HG02870 (cell line): ENCODE measurements at regions not wholly inside any gene's neighbourhood (a gene's known extent, or its start where the extent isn't known, plus 50 kb on each side); places are given as distances from the start of the nearest gene placed in this dataset.
"Not testable (repeated sequence)": the region's sequence is repeated elsewhere in the genome, so short reads cannot be mapped to it uniquely, and the experiment has no call there.

Experiments
- ATAC-seq: cut with Tn5 transposase; IDR thresholded peaks from one replicate; pipeline ENCODE4 v1.9.1; 2021; ENCODE audit warnings: mild to moderate bottlenecking, moderate library complexity; ENCODE audit not compliant: unreplicated experiment

DNA sequence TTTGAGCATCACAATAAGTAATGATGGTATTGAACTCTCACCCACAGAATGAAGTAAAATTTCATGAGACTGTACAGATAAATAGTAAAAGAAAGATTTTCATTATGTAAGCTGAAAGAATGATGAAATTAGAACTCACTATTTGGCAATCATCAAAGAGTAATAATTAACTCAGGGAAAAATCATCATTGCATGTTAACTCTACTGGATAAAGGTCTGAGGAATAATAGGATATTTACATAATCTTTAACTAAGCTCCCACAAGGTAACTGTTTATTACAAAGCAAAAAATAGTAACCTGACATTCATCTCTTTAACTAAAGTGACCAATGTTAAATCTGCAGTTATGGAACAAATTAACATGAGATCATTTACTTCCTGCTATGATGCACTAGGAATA lies 739.9 kb downstream of the FAM181B start:
- ATAC-seq = no peak

DNA sequence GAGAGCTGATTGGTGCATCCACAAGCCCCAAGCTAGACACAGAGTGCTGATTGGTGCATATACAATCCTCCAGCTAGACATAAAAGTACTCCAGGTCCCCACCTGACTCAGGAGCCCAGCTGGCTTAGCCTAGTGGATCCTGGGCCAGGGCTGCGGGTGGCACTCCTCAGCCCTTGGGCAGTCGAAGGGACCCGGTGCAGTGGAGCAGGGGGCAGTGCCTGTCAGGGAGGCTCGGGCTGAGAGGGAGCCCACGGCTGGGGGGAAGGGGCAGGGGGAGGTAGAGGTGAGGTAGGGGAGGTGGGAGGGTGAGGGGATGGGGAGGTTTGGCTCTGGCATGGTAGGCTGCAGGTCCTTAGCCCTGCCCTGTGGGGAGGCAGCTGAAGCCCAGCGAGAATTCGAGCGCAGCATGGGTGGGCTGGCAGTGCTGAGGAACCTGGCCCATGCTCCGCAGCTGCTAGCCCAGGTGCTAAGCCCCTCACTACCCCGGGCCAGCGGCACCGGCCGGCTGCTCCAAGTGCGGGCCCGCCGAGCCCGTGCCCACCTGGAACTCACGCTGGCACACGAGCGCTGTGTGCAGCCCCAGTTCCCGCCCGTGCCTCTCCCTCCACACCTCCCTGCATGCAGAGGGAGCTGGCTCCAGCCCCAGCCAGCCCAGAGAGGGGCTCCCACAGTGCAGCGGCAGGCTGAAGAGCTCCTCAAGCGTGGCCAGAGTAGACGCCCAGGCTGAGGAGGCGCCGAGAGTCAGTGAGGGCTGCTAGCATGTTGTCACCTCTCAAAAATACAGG lies 742.8 kb downstream of the FAM181B start:
- ATAC-seq = no peak

DNA sequence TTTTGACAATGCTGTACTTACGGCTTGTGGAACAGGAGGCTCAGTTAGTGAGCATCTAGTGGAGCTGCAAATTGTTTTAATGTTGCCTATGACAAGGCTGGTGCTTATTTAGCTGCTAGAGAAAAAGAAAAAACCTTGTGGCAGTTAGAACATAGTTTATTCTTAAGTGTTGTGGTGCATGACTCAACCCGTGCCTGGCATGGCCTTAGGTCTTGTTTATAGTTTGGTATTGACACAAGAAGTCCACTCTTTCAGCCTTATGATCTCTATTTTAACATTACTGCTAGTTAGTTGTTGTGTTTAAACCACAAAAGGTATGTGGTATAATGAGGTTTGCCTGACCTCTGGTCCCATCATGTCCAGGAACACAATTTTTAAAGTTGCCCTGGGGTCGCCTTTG lies 744.6 kb downstream of the FAM181B start:
- no peak for ATAC-seq

DNA sequence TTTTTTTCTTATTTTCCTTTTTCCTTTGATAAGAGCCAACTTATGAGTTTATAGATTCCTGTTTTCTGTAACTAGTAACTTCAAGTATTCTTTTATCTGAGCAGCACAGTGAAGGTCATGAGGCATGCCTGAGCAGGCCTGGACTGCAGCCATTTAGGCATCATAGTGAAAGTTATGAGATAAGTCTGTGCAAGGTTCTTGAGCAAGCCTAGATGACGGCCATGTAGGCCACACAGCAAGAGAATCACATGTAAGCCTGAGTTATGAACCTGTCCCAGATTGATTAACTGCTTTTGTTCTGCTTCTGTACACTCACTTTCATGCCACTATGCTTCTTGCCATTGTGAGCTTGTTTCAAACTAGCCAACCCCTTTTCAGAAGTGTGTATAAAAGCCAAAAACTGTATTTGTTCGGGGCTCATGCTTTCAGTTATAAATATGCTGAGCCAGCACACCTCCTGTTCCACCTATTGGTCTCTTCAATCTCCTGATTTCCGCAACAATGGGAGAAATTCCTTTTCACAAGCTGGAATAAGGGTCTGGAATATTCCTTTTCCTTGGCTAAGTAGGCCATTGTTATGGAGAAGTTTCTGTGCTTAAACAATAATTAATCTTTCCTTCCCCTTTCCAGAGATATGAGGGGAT lies 745.7 kb downstream of the FAM181B start:
- ATAC-seq = peak; percentile 93

DNA sequence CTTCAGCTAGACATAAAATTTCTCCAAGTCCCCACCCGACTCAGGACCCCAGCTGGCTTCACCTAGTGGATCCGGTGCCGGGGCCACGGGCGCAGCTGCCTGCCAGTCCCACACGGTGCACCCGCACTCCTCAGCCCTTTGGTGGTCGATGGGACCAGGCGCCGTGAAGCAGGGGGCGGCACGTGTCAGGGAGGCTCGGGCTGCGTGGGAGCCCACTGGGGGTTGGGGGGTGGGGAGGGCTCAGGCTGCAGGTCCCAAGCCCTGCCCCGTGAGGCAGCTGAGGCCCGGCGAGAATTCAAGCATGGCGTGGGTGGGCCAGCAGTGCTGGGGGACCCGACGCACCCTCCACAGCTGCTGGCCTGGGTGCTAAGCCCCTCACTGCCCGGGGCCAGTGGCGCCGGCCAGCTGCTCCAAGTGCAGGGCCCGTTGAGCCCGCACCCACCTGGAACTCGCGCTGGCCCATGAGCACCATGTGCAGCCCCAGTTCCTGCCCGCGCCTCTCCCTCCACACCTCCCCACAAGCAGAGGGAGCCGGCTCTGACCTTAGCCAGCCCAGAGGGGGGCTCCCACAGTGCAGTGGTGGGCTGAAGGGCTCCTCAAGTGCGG lies 747.0 kb downstream of the FAM181B start:
- ATAC-seq = no peak

DNA sequence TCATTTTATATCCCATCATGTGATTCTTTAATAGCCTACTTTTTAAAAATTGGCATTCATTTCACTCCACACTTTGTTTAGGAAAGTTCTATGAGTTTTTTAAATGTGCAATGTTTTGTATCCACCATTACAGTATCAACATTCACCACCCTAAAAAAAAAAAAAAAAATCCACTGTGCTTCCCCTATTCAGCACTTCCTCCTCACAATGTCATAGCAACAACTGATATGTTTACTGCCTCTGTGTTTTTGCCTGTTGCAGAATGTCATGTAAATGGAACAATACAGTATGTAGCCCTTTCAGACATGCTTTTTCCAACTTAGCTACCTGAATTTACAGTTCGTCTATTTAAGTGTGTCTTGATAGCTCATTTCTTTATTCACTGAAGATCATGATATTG lies 754.2 kb downstream of the FAM181B start:
- ATAC-seq = no peak

DNA sequence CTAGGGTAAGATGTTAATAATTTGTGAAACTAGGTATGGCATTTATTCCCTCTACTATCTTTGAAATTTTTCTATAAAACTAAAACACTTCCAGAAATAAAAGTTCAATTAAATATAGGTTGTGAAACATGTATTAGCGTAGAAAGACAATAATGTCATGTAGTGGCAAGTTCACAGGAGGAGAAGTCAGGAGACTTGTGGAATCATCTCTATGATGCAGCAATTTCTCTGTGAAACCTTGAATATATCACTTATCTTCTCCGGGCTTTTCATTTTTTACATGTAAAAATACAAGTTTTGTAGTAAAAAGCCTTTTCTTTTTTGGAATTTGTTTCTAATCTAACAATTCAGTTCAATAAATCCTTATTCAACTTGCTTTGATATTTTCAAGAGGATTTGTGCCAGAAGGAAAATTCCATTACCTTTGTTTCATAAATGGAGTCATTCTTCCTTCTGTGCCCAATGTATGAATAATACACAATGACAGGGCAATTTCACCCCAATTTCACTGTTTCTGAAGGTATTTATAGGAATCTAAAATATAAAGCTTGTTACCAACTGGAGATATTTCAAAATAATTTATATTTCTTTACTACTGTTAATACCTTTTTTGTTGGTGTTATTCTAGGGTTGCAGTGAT lies 758.3 kb downstream of the FAM181B start:
- no peak for ATAC-seq

DNA sequence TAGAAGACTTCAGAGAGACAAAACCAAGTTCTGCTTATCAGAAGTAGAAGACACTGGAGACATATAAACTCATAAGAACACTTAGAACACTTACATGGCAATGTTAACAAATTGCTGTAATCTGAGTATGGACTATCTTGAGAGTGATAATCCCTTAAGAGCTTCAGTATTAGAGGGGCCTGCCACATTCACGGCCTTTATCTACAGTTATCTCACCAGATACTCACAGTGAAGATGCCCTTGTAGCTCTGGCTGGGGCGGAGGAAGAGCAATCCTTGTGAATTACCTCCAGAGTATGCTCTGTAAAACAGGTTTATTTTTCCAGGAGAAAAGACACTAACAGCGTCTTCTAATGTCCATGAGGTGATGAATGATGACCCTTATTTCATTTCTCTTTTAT lies 762.8 kb downstream of the FAM181B start:
- ATAC-seq = no peak

DNA sequence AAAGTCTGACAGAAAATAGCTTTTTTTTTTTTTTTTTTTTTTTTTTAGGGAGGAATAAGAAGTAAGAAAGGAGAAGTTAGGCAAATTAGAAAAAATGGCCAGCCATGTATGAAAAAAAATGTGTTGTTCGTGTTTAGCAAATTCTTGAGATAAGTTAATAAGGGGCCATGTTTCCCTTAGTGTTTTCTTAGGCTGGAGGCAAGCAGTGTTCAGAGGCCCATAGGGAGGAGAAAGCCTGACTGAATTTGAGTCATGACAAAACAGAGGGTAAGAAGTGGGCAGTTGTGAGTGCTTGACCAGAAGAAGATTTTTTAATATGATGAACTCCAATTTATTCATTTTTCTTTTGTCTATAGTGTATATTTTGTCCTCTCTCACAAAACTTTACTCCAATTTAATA lies 766.4 kb downstream of the FAM181B start:
- no peak for ATAC-seq

DNA sequence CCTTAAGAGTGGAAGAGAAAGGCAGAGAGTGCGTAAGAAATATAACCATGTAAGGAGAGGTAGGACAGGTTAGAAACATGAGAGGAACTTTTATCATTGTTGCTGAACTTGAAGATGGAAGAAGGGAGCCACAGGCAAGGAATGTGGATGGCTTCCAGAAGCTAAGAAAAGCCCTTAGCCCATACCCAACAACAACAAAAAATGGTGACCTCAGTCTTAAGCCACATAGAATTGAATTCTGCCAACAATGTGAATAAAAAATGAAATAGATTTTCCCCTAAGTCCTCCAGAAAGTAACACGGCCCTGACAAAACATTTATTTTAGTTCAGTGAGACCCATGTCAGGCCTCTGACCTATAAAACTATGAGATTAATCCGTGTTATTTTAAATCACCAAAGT lies 767.3 kb downstream of the FAM181B start:
- no peak for ATAC-seq

DNA sequence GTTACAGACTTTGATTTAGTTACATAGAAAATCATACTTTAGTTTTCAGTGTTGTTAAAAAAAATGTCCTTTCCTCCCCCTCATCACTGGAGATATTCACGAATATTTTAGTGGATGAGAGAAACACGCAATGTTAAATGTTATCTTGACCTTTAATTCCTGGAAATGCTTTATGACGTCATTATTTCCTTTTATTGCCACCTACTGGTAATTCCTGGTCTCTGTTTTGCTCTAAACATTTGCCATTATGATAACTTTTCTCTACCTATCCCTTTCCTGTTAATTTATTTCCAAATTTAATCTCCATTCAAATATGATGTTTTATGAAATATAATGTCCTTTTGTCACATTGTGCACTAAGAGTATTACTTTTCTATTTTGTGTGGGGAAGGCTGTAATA lies 770.6 kb downstream of the FAM181B start:
- ATAC-seq = no peak

DNA sequence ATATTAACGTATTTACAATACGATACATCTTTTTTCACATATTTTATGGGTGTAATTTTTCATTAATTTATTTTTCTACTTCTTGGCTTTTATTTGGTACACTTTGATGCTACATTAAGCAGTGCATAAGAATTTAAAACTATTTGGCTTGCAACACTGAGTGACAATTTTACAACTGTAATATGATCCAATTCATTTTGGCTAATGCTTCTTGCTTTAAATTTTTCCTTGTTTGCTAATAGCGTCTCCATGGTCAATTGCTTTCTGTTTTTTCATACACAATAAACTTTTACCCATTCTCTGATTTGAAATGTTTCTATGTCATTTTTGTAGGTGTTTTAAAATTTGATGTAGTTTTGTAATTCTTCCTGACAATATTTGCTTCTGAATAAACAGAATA lies 773.2 kb downstream of the FAM181B start:
- no peak for ATAC-seq

DNA sequence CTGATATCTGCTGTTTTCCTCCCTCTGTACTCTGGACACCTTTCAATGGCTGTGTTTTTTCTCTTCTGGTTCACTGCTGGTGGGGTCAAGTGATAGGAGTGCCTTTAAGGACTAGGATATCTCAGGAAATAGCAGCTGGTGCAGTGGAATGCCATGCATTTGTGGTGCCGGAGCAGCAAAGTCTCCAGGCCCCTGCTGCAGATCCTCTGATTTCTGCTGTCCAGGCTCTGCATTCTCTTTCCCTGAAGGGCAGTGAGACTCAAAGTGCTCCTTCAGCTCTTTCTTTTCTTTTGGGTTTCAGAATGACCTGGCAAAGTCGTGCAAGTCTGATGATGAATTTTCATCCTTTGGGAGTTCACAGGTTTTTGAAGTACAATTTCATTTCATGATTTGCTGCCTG lies 774.3 kb downstream of the FAM181B start:
- no peak for ATAC-seq

DNA sequence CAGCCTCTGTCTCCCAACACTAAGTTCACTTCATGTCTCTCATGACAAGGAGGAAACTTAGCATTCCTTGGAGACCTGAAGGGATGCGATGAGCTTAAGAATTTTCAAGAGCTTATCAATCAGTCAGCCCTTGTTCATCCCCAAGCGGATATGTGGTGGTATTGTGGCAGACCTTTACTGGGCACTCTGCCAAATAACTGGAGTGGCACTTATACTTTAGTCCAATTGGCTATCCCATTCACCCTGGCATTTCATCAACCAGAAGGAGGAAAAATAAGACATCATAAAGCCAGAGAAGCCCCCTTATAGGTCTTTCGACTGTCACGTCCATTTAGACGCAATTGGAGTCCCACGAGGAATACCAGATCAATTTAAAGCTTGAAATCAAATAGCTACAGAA lies 779.4 kb downstream of the FAM181B start:
- ATAC-seq = not testable (repeated sequence)

DNA sequence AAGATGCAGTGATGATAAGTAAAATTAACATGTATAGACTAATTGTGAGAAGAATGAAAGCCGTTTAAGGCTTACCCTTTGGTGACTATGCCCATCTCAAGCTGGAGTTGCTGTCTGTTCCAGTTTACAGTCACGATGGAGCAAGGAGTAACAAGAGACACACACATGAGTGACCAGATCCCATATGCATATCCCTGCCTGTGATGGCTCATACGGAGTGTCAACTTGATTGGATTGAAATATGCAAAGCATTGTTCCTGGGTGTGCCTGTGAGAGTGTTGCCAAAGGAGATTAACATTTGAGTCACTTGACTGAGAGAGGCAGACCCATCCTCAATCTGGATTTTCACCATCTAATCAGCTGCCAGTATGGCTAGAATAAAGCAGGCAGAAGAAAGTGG lies 786.8 kb downstream of the FAM181B start:
- ATAC-seq = no peak

DNA sequence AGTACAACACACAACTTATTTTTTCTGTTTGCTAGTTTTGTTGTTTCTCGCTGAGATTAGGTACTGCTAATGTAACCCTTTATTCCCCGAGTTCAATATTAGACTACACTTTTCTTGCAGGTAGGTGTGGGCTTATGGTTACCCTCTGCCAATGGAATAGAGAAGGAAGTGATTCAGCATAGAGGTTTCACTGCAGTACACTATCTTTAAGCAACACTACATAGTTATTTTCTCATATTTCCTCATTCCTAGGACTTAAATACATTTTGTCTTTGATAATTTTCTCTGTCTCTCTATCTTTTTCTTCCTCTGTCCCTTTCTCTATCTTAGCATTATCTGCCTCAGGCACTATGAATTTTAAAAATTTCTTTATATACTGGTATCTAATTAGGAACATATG lies 791.0 kb downstream of the FAM181B start:
- ATAC-seq = no peak

DNA sequence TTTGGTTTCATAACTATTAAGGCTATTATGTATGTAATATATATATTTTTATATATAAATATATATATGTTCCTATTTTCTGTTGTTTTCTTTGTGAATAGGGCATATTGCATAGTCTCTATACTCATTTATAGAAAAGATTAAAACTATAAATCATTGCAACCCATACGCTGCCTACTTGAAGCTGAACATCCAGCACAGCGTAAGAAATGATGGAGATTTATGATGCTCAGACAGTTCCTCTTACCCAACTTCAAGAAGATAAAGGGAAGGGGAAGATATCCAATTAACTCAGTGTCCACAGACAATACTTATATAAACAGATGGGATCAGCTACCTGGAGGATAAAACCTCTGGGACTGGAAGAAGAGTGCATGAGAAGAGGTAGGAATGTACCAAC lies 791.7 kb downstream of the FAM181B start:
- ATAC-seq = no peak

DNA sequence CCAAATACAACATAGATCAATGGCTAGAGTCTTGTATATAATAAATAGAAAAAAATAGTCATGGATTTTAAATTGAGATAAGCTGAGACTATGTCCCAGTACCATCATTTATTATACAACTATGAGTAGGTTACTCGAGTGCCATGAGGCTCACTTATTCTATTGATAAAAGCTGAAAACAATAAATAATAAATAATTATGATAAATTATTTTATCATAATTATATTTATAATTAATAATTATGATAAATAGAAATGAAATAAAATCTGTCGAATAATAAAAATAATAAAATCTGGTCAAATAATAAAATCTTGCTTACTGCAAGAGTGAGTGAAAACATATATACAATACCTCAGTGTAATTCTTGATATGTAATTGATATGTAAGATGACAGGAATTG lies 801.4 kb downstream of the FAM181B start:
- ATAC-seq = no peak

DNA sequence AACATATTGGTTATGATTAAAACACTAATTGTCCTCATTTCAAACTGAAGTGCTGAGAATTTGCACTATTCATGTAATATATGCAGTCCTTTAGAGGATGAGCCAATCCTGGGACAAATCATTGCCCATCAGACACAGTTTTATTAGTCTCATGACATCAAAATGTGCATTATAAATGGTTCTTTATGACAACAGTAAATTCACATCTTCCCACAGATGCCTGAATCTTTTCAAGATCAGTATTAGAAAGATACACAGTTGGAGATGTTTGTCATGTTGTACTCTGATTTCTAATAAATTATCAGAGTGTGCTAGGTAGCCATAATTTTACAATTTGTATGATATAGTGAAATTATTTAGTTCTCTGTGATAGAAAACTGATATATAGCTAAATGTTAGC lies 813.5 kb downstream of the FAM181B start:
- ATAC-seq = no peak

DNA sequence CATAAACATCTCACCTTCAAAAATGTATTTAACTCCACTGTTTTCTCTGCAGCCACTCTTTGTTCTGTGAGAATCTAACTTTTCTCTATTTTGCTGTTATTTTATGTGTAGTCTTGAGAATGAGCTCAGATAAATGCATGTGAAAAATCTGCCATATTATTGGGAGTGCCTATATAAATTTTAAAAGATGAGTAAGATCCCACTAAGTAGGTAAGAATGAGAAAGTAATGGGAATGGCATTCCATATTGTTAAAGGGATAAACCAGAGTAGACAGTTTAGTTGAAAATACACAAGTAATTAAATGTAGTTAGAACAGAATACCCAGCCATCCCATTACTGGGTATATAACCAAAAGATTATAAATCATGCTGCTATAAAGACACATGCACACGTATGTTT lies 817.2 kb downstream of the FAM181B start:
- ATAC-seq = no peak

DNA sequence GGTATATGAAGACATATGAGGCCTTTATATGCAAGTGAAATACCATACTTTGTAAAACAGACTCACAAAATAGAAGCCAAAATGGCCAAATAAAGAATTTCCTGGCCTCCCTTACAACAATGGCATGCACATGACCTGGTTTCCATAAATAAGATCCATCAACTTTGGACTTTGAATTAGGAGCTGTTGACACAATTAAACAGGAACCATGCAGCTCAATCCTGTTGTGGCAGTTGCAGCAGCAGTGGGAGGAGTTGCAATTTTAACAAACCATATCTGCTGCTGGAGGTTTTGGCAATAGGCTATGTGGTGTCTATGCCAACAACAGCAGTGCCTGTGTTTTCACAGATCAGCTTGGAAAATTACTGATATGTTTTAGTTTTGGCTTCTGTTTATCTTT lies 818.6 kb downstream of the FAM181B start:
- ATAC-seq = no peak

DNA sequence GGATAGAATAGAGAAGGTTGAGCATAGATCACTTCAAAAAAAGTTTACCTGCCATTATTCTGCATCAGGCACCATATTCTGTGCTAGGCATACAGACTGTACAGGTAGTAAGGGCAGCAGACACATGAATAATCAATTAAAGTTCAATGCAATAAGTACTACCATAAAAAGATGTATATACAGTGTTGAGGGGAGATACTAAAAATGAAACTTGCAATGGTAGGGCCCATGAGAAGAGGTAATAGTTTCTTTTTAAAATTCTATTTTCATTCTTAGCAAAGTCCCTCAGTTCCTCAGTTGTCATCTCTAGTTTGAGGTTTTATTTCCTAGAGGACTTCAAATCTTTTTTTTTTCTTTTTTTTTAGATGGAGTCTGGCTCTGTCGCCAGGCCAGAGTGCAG lies 819.9 kb downstream of the FAM181B start:
- no peak for ATAC-seq
